Spleen (tissue), 7 donors: ENCODE measurements at regions not wholly inside any gene's neighbourhood (a gene's known extent, or its start where the extent isn't known, plus 50 kb on each side); places are given as distances from the start of the nearest gene placed in this dataset.

Experiments used
- POLR2A ChIP-seq, 3 donors: fragments of 450-650 bp; IDR thresholded peaks; one replicate each; pipeline ENCODE4 v1.5.1; 2017; ENCODE audit warnings: antibody characterized with exemption in 3 of 3, mild to moderate bottlenecking in 1 of 3
- TF ChIP-seq, protein P1 (sequence below), 11 experiments: fragments of 200-600 bp in 7 of 11; fragments of 450-650 bp in 4 of 11; sonication (generic) in 4 of 11; IDR thresholded peaks in 8 of 11; conservative IDR thresholded peaks in 3 of 11; 1 replicate in 7 of 11; 2 replicates in 4 of 11; pipeline versions ENCODE4 v1.4.0 to v1.8.0; 2016 to 2021; ENCODE audit warnings: antibody characterized with exemption in 11 of 11, inconsistent platforms in 4 of 11, mild to moderate bottlenecking in 1 of 11
- donor health status: DM: no; HTN: no; CAD: no; lungs with moderate emphysema.
- donor health status: DM: no; HTN: no; CAD: no.
- donor health status: DM: no; HTN: no; CAD: no.

DNA sequence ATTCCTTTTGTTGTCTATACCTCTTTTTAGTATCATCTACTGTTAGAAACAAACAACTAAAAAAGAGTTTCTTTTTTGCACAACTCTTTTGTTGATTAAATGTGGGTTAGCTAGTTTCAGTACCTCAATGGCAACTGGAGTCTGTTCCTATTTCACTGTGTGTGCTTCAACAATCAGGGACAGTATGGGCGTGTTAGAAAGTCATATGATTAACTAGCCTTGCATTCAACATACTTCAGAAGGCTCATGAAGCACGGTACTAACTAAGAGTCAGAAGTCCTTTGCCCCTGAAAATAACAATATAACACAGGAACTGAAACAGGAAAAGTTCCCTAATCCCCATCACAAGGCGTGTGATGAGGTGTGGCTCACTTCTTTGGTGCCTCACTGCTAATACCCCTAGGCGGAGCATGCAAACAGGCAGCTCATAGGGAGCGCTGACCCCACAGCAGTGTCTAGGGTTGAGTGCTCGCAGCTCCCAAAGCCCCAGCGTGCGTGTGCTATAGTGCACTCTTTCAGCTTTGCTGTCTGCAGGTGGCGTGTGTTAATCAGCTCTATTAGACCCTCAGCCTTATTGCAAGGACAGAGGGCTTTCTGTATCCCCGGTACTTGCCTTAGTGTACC, 203.1 kb upstream of the NDST3 start:
- no peak for TF ChIP-seq POLR2A (IDR thresholded peaks at IDR 0.05)
- TF ChIP-seq, protein P1, sequence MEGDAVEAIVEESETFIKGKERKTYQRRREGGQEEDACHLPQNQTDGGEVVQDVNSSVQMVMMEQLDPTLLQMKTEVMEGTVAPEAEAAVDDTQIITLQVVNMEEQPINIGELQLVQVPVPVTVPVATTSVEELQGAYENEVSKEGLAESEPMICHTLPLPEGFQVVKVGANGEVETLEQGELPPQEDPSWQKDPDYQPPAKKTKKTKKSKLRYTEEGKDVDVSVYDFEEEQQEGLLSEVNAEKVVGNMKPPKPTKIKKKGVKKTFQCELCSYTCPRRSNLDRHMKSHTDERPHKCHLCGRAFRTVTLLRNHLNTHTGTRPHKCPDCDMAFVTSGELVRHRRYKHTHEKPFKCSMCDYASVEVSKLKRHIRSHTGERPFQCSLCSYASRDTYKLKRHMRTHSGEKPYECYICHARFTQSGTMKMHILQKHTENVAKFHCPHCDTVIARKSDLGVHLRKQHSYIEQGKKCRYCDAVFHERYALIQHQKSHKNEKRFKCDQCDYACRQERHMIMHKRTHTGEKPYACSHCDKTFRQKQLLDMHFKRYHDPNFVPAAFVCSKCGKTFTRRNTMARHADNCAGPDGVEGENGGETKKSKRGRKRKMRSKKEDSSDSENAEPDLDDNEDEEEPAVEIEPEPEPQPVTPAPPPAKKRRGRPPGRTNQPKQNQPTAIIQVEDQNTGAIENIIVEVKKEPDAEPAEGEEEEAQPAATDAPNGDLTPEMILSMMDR (IDR thresholded peaks at IDR 0.05 in 8 of 11, conservative IDR thresholded peaks at IDR 0.05 in 3 of 11), result no peak
